ENCODE measurements at regions not wholly inside any gene's neighbourhood (a gene's known extent, or its start where the extent isn't known, plus 50 kb on each side); places are given as distances from the start of the nearest gene placed in this dataset.
"Not testable (repeated sequence)": the region's sequence is repeated elsewhere in the genome, so short reads cannot be mapped to it uniquely, and the experiment has no call there.

- Histone ChIP-seq H4K20me1 (no peaks in the 10 kb centered on the region), H3K4me1 (peaks cover 0 to 4% (median 0%) of the 10 kb centered on the region in 10 experiments; a peak in 2 of 20 replicates), H3K36me3 (no peaks in the 10 kb centered on the region), H3K27me3 (no peaks in the 10 kb centered on the region), H3K9me3 (replicated peaks in 1 of 11) (peaks cover 0 to 12% (median 6%) of the 10 kb centered on the region in 11 experiments; a peak in 7 of 22 replicates), H3K4me3 (no peak overlapping the region), H3K9ac (no peak overlapping the region), H3K4me2 (no peak overlapping the region), H3K27ac (no peak overlapping the region)
- TF ChIP-seq Cebpa-rat (IDR thresholded peaks at IDR 0.05), result no peak
Measured at GRCh38 chr3:154829929-154830328, 250.2 kb upstream of the MME start.

DNA sequence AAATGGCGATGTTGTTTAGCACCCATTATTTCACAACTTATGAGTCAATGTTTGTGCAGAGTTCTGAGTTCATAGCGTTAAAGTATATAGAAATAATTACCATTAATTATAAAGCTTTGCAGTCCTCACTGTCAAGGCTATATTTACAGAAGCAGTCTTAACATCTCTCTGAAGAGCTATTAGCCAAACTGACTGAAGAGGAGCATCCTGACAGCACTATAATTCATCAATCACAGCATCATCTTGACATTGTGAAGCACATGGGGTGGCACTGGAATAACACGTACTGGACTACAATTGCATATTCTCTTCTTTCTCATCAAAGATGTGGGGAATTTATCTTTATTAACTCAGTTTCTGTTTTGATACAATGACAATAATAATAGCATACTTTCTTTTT is 260.6 kb upstream of the MME start:
- Histone ChIP-seq H3K4me2 (no peak overlapping the region), H3K9ac (no peak overlapping the region), H3K9me3 (replicated peaks in 1 of 11) (peaks cover 0 to 8% (median 5%) of the 10 kb centered on the region in 11 experiments; a peak in 11 of 22 replicates), H3K27me3 (no peaks in the 10 kb centered on the region), H3K36me3 (no peaks in the 10 kb centered on the region), H3K27ac (no peak overlapping the region), H4K20me1 (no peaks in the 10 kb centered on the region), H3K4me1 (no peaks in the 10 kb centered on the region), H3K4me3 (no peak overlapping the region)
- TF ChIP-seq Cebpa-rat (IDR thresholded peaks at IDR 0.05), result no peak

GRCh38 chr3:154818676-154819255 is 261.4 kb upstream of the MME start:
- Histone ChIP-seq H3K9ac (no peak overlapping the region), H3K9me3 (replicated peaks in 1 of 11) (peaks cover 0 to 8% (median 5%) of the 10 kb centered on the region in 11 experiments; a peak in 11 of 22 replicates), H4K20me1 (no peaks in the 10 kb centered on the region), H3K4me1 (no peaks in the 10 kb centered on the region), H3K4me2 (no peak overlapping the region), H3K36me3 (no peaks in the 10 kb centered on the region), H3K4me3 (no peak overlapping the region), H3K27me3 (no peaks in the 10 kb centered on the region), H3K27ac (no peak overlapping the region)
- no peak for TF ChIP-seq Cebpa-rat (IDR thresholded peaks at IDR 0.05)

DNA sequence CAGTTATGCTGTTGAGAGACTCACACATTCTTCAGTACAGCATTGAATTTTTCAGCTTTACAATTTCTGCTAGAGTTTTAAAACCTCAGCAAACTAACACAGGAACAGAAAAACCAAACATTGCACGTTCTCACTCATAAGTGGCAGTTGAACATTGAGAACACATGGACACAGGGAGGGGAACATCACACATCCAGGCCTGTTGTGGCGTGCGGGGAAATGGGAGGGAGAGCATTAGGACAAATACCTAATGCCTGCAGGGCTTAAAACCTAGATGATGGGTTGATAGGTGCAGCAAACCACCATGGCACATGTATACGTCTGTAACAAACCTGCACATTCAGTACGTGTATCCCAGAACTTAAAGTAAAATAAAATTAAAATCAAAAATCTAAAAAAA is 270.1 kb upstream of the MME start:
- H3K4me3 ChIP-seq, H3K4me1 ChIP-seq, H3K9ac ChIP-seq, H3K27me3 ChIP-seq, H3K36me3 ChIP-seq, H3K27ac ChIP-seq, H4K20me1 ChIP-seq, H3K4me2 ChIP-seq: not testable (repeated sequence)
- H3K9me3 ChIP-seq (replicated peaks in 1 of 11), result peaks cover 1 to 10% (median 9%) of the 10 kb centered on the region in 11 experiments; a peak in 17 of 22 replicates

DNA sequence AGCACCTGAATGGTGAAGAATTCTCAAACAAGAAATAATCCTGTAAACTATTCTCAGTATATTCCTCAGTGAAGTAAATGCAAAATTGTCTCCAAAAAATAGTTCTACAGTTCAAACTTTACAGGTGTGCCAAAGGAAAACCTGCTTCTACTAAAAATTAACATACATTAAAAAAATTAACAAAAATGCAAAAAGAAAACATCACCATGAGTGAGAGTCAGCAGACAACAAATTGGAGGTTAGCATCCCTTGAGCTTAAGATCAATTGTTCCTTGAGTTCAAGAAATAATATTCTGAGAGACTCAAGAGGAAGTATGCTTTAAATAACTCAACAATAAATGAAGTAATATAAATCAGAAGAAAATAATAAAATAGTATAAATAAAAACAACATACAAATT is 278.4 kb upstream of the MME start:
- H3K27me3 ChIP-seq, result no peaks in the 10 kb centered on the region
- peaks cover 8 to 28% (median 23%) of the 10 kb centered on the region in 11 experiments; a peak in 21 of 22 replicates for H3K9me3 ChIP-seq (replicated peaks in 1 of 11)
- H3K36me3 ChIP-seq, result no peaks in the 10 kb centered on the region
- no peaks in the 10 kb centered on the region for H4K20me1 ChIP-seq
- H3K4me3 ChIP-seq, result no peak overlapping the region
- no peak overlapping the region for H3K27ac ChIP-seq
- H3K9ac ChIP-seq, result no peak overlapping the region
- TF ChIP-seq Cebpa-rat (IDR thresholded peaks at IDR 0.05), result no peak
- H3K4me2 ChIP-seq, result no peak overlapping the region
- H3K4me1 ChIP-seq, result 0 out of 20 replicates have a peak, but pooled peaks cover 0 to 3% (median 0%) of the 10 kb centered on the region in 10 experiments

DNA sequence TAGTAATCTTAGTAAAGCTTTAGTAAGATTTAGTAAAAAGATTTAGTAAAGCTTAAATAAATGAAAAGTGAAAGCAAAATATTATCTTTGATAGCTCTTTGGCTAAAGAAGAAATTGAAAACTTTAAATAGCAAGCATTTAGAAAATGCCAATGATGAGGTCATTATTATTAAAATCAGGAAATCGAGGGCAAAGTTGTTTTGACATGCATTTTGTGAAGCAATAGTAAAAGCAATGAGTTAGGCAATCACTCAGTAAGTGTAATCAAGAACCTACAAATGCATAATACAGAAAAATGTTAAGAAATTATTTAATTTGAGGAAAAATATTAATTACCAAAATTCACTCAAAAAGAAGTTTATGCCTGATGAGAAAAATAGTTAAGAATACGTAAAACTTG is 280.3 kb upstream of the MME start:
- H3K4me2 ChIP-seq, result no peak overlapping the region
- H3K27ac ChIP-seq, result no peak overlapping the region
- no peak for TF ChIP-seq Cebpa-rat (IDR thresholded peaks at IDR 0.05)
- no peaks in the 10 kb centered on the region for H3K36me3 ChIP-seq
- no peak overlapping the region for H3K4me3 ChIP-seq
- H3K9me3 ChIP-seq (replicated peaks in 1 of 11), result peaks cover 5 to 21% (median 12%) of the 10 kb centered on the region in 11 experiments; a peak in 21 of 22 replicates
- no peak overlapping the region for H3K9ac ChIP-seq
- H3K27me3 ChIP-seq, result no peaks in the 10 kb centered on the region
- no peaks in the 10 kb centered on the region for H4K20me1 ChIP-seq
- H3K4me1 ChIP-seq, result peaks cover 0 to 16% (median 4%) of the 10 kb centered on the region in 10 experiments; a peak in 12 of 20 replicates

DNA sequence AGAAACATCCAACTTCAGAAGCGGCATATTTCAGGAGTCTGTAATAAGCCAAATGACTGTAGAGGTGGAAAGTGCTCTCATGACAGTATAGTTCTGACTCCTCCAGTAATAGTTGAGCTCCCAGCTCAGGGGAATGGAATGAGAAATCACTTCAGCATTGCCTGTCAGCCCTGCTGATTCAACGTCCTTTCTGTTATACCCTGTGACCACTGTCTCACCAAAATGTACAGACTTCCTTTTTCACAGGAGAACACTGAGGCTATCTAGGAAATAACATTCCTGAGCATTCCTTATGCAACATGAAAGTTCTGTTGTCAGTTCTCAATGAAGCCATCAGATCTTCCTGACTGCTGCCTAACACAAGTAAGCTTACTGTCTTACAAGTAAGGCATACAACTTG is 284.5 kb upstream of the MME start:
- Histone ChIP-seq H3K36me3 (no peaks in the 10 kb centered on the region), H3K4me1 (peaks cover 0 to 33% (median 9%) of the 10 kb centered on the region in 10 experiments; a peak in 14 of 20 replicates), H3K27ac (peak overlapping the region in 3 of 11 experiments; percentile 39 to 61 (median 41); a peak in 4 of 22 replicates), H3K9me3 (replicated peaks in 1 of 11) (no peaks in the 10 kb centered on the region), H4K20me1 (no peaks in the 10 kb centered on the region), H3K27me3 (no peaks in the 10 kb centered on the region), H3K9ac (peak overlapping the region in 2 of 11 experiments; percentile 6 to 27; a peak in 1 of 22 replicates), H3K4me3 (peak overlapping the region in 1 of 10 experiments; percentile 2; a peak in 1 of 20 replicates), H3K4me2 (peak overlapping the region in 4 of 11 experiments; percentile 57 to 91 (median 72); a peak in 6 of 22 replicates)
- no peak for TF ChIP-seq Cebpa-rat (IDR thresholded peaks at IDR 0.05)

DNA sequence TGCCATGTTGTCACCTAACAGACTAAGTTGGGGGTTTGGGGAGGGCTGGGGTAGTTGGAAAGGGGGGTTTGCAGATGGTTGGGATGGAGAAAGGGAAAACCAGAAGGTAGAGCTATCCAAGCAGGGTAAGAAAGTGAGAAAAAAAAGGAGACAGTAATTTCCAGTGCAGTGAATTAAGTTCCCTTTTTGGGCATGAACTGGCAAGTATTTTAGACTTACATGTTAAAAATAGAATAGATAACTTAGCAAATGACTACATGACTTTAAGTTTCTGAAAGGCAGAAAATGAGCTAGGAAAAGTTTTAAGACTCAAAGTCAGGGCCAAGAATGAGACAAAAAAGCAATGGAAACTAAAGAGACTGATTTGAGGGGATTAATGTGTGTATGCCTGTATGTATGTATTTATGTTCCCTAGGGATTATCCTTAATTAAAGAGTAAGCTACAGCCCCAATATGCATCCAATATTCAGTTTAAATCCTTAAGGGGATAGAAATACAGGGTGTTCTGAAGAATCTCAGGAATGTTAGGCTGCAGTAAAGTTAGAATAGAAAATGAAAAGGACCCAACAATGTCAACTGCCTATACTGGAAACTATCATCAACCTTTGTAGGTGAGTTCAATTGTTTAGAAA is 285.2 kb upstream of the MME start:
- Histone ChIP-seq H3K27me3 (no peaks in the 10 kb centered on the region), H3K27ac (peak overlapping the region in 4 of 11 experiments; percentile 15 to 61 (median 40); a peak in 6 of 22 replicates), H3K4me2 (peak overlapping the region in 6 of 11 experiments; percentile 2 to 91 (median 57); a peak in 10 of 22 replicates), H3K9ac (peak overlapping the region in 1 of 11 experiments; percentile 6; a peak in 1 of 22 replicates), H3K36me3 (no peaks in the 10 kb centered on the region), H4K20me1 (no peaks in the 10 kb centered on the region), H3K4me1 (peaks cover 0 to 33% (median 9%) of the 10 kb centered on the region in 10 experiments; a peak in 14 of 20 replicates), H3K9me3 (replicated peaks in 1 of 11) (no peaks in the 10 kb centered on the region), H3K4me3 (peak overlapping the region in 1 of 10 experiments; percentile 2; a peak in 1 of 20 replicates)
- no peak for TF ChIP-seq Cebpa-rat (IDR thresholded peaks at IDR 0.05)

- peak overlapping the region in 1 of 11 experiments; percentile 41; a peak in 2 of 22 replicates for H3K27ac ChIP-seq
- peaks cover 0 to 30% (median 9%) of the 10 kb centered on the region in 10 experiments; a peak in 14 of 20 replicates for H3K4me1 ChIP-seq
- no peak overlapping the region for H3K4me3 ChIP-seq
- H3K4me2 ChIP-seq, result peak overlapping the region in 6 of 11 experiments; percentile 2 to 91 (median 57); a peak in 9 of 22 replicates
- no peaks in the 10 kb centered on the region for H4K20me1 ChIP-seq
- H3K36me3 ChIP-seq, result no peaks in the 10 kb centered on the region
- no peaks in the 10 kb centered on the region for H3K27me3 ChIP-seq
- H3K9ac ChIP-seq, result no peak overlapping the region
- no peaks in the 10 kb centered on the region for H3K9me3 ChIP-seq (replicated peaks in 1 of 11)
- TF ChIP-seq Cebpa-rat (IDR thresholded peaks at IDR 0.05), result no peak
Measured at GRCh38 chr3:154794391-154794790, 285.7 kb upstream of the MME start.

All from BLaER1 treated with 17β-estradiol and CSF1 and Interleukin-3, amounts not matched to agents 10 nM and 100 nM (cell line).